CD14-positive monocyte (primary cell): ENCODE measurements at regions not wholly inside any gene's neighbourhood (a gene's known extent, or its start where the extent isn't known, plus 50 kb on each side); places are given as distances from the start of the nearest gene placed in this dataset.

Source experiments
- DNase-seq, 3 donors: peaks; one replicate each; pipeline ENCODE4 v3.0.0-alpha.2; 2011 to 2022
- H2AFZ ChIP-seq: 2 replicates; pipeline ENCODE4 v1.6.0; 2012; ENCODE audit warnings: mild to moderate bottlenecking, low read depth, low read length, inconsistent platforms; ENCODE audit not compliant: insufficient read depth, poor library complexity, severe bottlenecking
- H3K27ac ChIP-seq, 2 donors: 1 replicate in 1 of 2; 2 replicates in 1 of 2; pipeline ENCODE4 v1.5.1; 2012 to 2013; ENCODE audit warnings: low read length in 2 of 2, control low read depth in 1 of 2, inconsistent platforms in 1 of 2, low read depth in 1 of 2, mild to moderate bottlenecking in 1 of 2
- H3K27me3 ChIP-seq, 2 donors: one replicate each; pipeline versions ENCODE4 v1.6.0 to v1.6.1; 2011 to 2013; ENCODE audit warnings: low read length in 2 of 2; ENCODE audit not compliant: control insufficient read depth in 2 of 2, insufficient read depth in 2 of 2
- H3K36me3 ChIP-seq, 2 donors: replicated peaks in 1 of 2; 1 replicate in 1 of 2; 2 replicates in 1 of 2; pipeline versions ENCODE4 v1.5.1 to v1.6.1; 2012 to 2013; ENCODE audit warnings: low read length in 2 of 2, control low read depth in 1 of 2, inconsistent platforms in 1 of 2, mild to moderate bottlenecking in 1 of 2; ENCODE audit not compliant: insufficient read depth in 2 of 2, control insufficient read depth in 1 of 2
- H3K4me1 ChIP-seq, 2 donors: 1 replicate in 1 of 2; 2 replicates in 1 of 2; pipeline versions ENCODE4 v1.5.1 to v1.6.1; 2012 to 2013; ENCODE audit warnings: low read length in 2 of 2, control low read depth in 1 of 2, inconsistent platforms in 1 of 2, mild to moderate bottlenecking in 1 of 2, moderate library complexity in 1 of 2; ENCODE audit not compliant: insufficient read depth in 2 of 2, control insufficient read depth in 1 of 2
- H3K4me2 ChIP-seq: replicated peaks from 2 replicates; pipeline ENCODE3; 2012; ENCODE audit warnings: low read length, moderate library complexity, mild to moderate bottlenecking; ENCODE audit not compliant: poor library complexity, severe bottlenecking; ENCODE audit errors: extremely low read depth
- H3K4me3 ChIP-seq, 3 experiments: fragments of 200-600 bp in 1 of 3; sonication (generic) in 1 of 3; replicated peaks in 1 of 3; 1 replicate in 2 of 3; 2 replicates in 1 of 3; pipeline ENCODE4 v1.5.1; 2011 to 2013; ENCODE audit warnings: low read length in 3 of 3, mild to moderate bottlenecking in 3 of 3, control low read depth in 2 of 3, low read depth in 2 of 3, inconsistent platforms in 1 of 3, moderate library complexity in 1 of 3
- H3K79me2 ChIP-seq: 2 replicates; pipeline ENCODE4 v1.6.0; 2012; ENCODE audit warnings: mild to moderate bottlenecking, control low read depth, inconsistent platforms, low read length, moderate library complexity; ENCODE audit not compliant: insufficient read depth
- H3K9ac ChIP-seq: 2 replicates; pipeline ENCODE4 v1.6.0; 2017; ENCODE audit warnings: low read length, mild to moderate bottlenecking; ENCODE audit not compliant: insufficient read depth, poor library complexity, severe bottlenecking
- H3K9me3 ChIP-seq, 2 donors: replicated peaks in 1 of 2; 1 replicate in 1 of 2; 2 replicates in 1 of 2; pipeline versions ENCODE4 v1.5.1 to v1.6.1; 2012 to 2013; ENCODE audit warnings: low read length in 2 of 2, control low read depth in 1 of 2; ENCODE audit not compliant: control insufficient read depth in 1 of 2, insufficient read depth in 1 of 2
- H4K20me1 ChIP-seq: 2 replicates; pipeline ENCODE4 v1.6.0; 2012; ENCODE audit warnings: mild to moderate bottlenecking, low read length, control low read depth, moderate library complexity; ENCODE audit not compliant: insufficient read depth
- H3K27ac Mint-ChIP-seq, 7 donors: one replicate each; pipeline ENCODE4 v1.8.0; 2020; ENCODE audit warnings: mild to moderate bottlenecking in 7 of 7, mixed read lengths in 7 of 7, moderate library complexity in 6 of 7, inconsistent platforms in 2 of 7
- H3K27me3 Mint-ChIP-seq, 3 donors: one replicate each; pipeline ENCODE4 v1.8.0; 2021 to 2022; ENCODE audit warnings: low read depth in 3 of 3, mild to moderate bottlenecking in 3 of 3, mixed read lengths in 3 of 3, moderate library complexity in 3 of 3, inconsistent platforms in 1 of 3
- H3K36me3 Mint-ChIP-seq, 2 donors: one replicate each; pipeline ENCODE4 v1.8.0; 2020; ENCODE audit warnings: mixed read lengths in 2 of 2, inconsistent platforms in 1 of 2, mild to moderate bottlenecking in 1 of 2
- H3K4me1 Mint-ChIP-seq: one replicate; pipeline ENCODE4 v1.8.0; 2020; ENCODE audit warnings: mild to moderate bottlenecking, mixed read lengths
- H3K4me3 Mint-ChIP-seq, 2 donors: one replicate each; pipeline ENCODE4 v1.8.0; 2020; ENCODE audit warnings: mild to moderate bottlenecking in 2 of 2, mixed read lengths in 2 of 2, moderate library complexity in 1 of 2
- H3K9me3 Mint-ChIP-seq, 7 donors: one replicate each; pipeline ENCODE4 v1.8.0; 2020 to 2022; ENCODE audit warnings: mixed read lengths in 7 of 7, mild to moderate bottlenecking in 6 of 7, moderate library complexity in 6 of 7, inconsistent platforms in 2 of 7
- WGBS: methylation state at CpG from one replicate; pipeline ENCODE4 v1.1.5; 2013; ENCODE audit warnings: missing lambda C conversion rate; ENCODE audit not compliant: insufficient coverage; 5-methylcytosine and 5-hydroxymethylcytosine counted together
- intact Hi-C, 2 donors: fragments of 100-400 bp; cut with micrococcal nuclease; formaldehyde crosslinking; loops; one replicate each; pipeline versions ENCODE4 v1.15.0 to v1.15.1; 2023
- TF ChIP-seq, protein P1 (sequence below): fragments of 200-600 bp; IDR thresholded peaks from one replicate; pipeline ENCODE4 v1.8.0; 2022; ENCODE audit warnings: antibody characterized with exemption, mild to moderate bottlenecking

DNA sequence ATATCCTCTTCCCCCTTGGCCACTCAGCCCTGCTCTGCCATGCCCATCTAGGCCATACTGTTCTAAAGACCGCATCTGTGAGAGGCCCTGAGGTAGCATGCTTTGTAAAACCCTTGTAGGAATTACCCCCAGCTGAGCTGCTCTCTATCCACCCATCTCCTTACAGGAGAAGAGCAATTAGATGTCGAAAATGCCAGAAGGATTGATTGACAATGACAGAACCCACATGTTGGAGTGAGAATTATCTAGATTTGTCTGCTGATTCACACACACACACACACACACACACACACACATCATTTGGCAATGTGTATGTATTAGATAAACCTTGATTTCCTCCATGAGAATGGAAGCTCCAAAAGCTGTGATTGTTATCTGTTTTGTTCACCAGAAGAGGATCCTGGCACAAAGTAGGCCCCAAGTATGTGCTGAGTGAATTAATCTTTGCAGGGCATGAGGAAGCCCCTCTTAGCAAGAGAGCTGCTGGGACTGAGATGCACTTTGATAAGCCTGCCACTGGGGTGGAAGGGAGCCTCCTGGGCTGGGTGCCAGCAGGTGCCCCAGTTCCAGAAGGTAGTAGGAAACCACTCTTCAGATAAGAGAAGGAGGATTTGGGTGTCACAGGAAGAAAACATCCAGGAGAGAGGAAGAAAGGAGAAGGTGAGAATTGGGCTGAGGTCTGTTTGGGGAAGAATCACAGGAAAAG lies 187.5 kb upstream of the ADO start:
- TF ChIP-seq, protein P1, sequence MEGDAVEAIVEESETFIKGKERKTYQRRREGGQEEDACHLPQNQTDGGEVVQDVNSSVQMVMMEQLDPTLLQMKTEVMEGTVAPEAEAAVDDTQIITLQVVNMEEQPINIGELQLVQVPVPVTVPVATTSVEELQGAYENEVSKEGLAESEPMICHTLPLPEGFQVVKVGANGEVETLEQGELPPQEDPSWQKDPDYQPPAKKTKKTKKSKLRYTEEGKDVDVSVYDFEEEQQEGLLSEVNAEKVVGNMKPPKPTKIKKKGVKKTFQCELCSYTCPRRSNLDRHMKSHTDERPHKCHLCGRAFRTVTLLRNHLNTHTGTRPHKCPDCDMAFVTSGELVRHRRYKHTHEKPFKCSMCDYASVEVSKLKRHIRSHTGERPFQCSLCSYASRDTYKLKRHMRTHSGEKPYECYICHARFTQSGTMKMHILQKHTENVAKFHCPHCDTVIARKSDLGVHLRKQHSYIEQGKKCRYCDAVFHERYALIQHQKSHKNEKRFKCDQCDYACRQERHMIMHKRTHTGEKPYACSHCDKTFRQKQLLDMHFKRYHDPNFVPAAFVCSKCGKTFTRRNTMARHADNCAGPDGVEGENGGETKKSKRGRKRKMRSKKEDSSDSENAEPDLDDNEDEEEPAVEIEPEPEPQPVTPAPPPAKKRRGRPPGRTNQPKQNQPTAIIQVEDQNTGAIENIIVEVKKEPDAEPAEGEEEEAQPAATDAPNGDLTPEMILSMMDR = no peak
- Mint-ChIP-seq H3K36me3 (peaks cover 6% of the 10 kb centered on the region in 2 donors), H3K9me3 (peaks cover 0 to 3% (median 0%) of the 10 kb centered on the region in 7 donors), H3K4me3 (peak overlapping the region in 1 of 2 donors; percentile 42), H3K27ac (peak overlapping the region; percentile 92 to 97 (median 95)), H3K27me3 (peaks cover 0 to 5% (median under 1%) of the 10 kb centered on the region in 3 donors), H3K4me1 (peaks cover 80% of the 10 kb centered on the region)
- H2AFZ ChIP-seq = no peak overlapping the region
- H3K9me3 ChIP-seq = no peaks in the 10 kb centered on the region
- H3K36me3 ChIP-seq = no peaks in the 10 kb centered on the region
- H3K9ac ChIP-seq = no peak overlapping the region
- H4K20me1 ChIP-seq = no peaks in the 10 kb centered on the region
- DNase-seq = peak in 1 of 3 donors; percentile 26
- peak overlapping the region; percentile 13 for H3K4me2 ChIP-seq
- intact Hi-C loops = no loop called here
- WGBS = no CpG with 5 or more reads among the region's 2 CpGs
- H3K27me3 ChIP-seq = no peaks in the 10 kb centered on the region
- peaks cover 78 to 82% of the 10 kb centered on the region in 2 donors for H3K4me1 ChIP-seq
- H3K4me3 ChIP-seq = peak overlapping the region in 1 of 3 experiments; percentile 19
- H3K27ac ChIP-seq = peak overlapping the region; percentile 96 to 99
- H3K79me2 ChIP-seq = no peaks in the 10 kb centered on the region

DNA sequence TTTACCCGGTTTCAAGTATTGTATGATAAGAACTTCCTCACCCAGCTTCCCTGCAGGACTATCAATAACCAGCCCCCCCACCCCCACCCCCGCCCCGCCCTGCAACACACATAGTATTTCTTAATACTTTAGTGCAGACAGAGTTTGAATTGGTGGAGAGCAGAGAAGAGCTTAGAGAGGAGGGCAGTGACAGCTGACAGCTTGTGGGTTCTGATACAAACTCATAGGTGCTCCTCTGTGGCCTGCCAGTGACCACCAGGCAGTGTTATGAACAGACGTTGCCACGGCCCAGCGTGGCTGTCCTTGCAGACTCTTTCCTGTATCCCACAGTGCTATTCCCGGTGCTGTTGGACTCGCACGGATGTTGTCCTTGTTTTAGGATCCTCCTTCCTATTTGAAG lies 186.9 kb upstream of the ADO start:
- Histone ChIP-seq H3K9me3 (no peaks in the 10 kb centered on the region), H3K36me3 (no peaks in the 10 kb centered on the region), H3K27ac (peak overlapping the region; percentile 96 to 99), H2AFZ (no peak overlapping the region), H3K4me2 (peak overlapping the region; percentile 30), H3K4me3 (no peak overlapping the region), H3K79me2 (no peaks in the 10 kb centered on the region), H3K27me3 (no peaks in the 10 kb centered on the region), H3K9ac (peak overlapping the region; percentile 75), H3K4me1 (peaks cover 84 to 88% of the 10 kb centered on the region in 2 donors), H4K20me1 (no peaks in the 10 kb centered on the region)
- peak in 2 of 3 donors; percentile 50 to 52 for DNase-seq
- peak overlapping the region; percentile 92 to 98 (median 95) for H3K27ac Mint-ChIP-seq
- peaks cover 0 to 3% (median 0%) of the 10 kb centered on the region in 3 donors for H3K27me3 Mint-ChIP-seq
- WGBS = no CpG with 5 or more reads among the region's 9 CpGs
- peaks cover 6 to 8% of the 10 kb centered on the region in 2 donors for H3K36me3 Mint-ChIP-seq
- H3K4me1 Mint-ChIP-seq = peaks cover 86% of the 10 kb centered on the region
- intact Hi-C loops = loop anchor here (2.0 kb wide), 1 partner anchor 15 kb away; no protein-coding TSS in a partner anchor
- H3K9me3 Mint-ChIP-seq = peaks cover 0 to 3% (median 0%) of the 10 kb centered on the region in 7 donors
- H3K4me3 Mint-ChIP-seq = peak overlapping the region in 1 of 2 donors; percentile 49
- TF ChIP-seq, protein P1 = no peak
